Peyer's patch (tissue), 4 donors: ENCODE measurements at regions not wholly inside any gene's neighbourhood (a gene's known extent, or its start where the extent isn't known, plus 50 kb on each side); places are given as distances from the start of the nearest gene placed in this dataset.

Source experiments
- CTCF ChIP-seq, 6 experiments: fragments of 450-650 bp in 4 of 6; fragments of 200-600 bp in 2 of 6; sonication (generic) in 1 of 6; IDR thresholded peaks; one replicate each; pipeline ENCODE4 v1.5.1; 2017 to 2019; ENCODE audit warnings: antibody characterized with exemption in 6 of 6, mild to moderate bottlenecking in 3 of 6, moderate library complexity in 1 of 6
- POLR2A ChIP-seq, 2 donors: fragments of 450-650 bp; IDR thresholded peaks; one replicate each; pipeline ENCODE4 v1.5.1; 2017; ENCODE audit warnings: antibody characterized with exemption in 2 of 2, mild to moderate bottlenecking in 2 of 2, moderate library complexity in 2 of 2

- TF ChIP-seq CTCF (IDR thresholded peaks at IDR 0.05) (no peak), POLR2A (IDR thresholded peaks at IDR 0.05) (no peak)
Observed at GRCh38 chr15:61725251-61725650, 335.0 kb downstream of the VPS13C start.
